ENCODE measurements at regions not wholly inside any gene's neighbourhood (a gene's known extent, or its start where the extent isn't known, plus 50 kb on each side); places are given as distances from the start of the nearest gene placed in this dataset.

- Histone ChIP-seq H2AFZ (no peak overlapping the region), H3K9me3 (ENCODE audit: control insufficient read depth, low read length) (no peaks in the 10 kb centered on the region), H3K9ac (no peak overlapping the region), H3K27ac (no peak overlapping the region), H3K36me3 (ENCODE audit: control insufficient read depth, insufficient read depth, low read length) (no peaks in the 10 kb centered on the region), H3K4me1 (no peaks in the 10 kb centered on the region), H3K79me2 (no peaks in the 10 kb centered on the region), H3K4me2 (ENCODE audit: low read length) (no peak overlapping the region), H3K27me3 (ENCODE audit: control insufficient read depth, insufficient read depth, low read length) (no peaks in the 10 kb centered on the region), H3K4me3 (ENCODE audit: low read depth, low read length) (no peak overlapping the region)
- TF ChIP-seq, protein P1, sequence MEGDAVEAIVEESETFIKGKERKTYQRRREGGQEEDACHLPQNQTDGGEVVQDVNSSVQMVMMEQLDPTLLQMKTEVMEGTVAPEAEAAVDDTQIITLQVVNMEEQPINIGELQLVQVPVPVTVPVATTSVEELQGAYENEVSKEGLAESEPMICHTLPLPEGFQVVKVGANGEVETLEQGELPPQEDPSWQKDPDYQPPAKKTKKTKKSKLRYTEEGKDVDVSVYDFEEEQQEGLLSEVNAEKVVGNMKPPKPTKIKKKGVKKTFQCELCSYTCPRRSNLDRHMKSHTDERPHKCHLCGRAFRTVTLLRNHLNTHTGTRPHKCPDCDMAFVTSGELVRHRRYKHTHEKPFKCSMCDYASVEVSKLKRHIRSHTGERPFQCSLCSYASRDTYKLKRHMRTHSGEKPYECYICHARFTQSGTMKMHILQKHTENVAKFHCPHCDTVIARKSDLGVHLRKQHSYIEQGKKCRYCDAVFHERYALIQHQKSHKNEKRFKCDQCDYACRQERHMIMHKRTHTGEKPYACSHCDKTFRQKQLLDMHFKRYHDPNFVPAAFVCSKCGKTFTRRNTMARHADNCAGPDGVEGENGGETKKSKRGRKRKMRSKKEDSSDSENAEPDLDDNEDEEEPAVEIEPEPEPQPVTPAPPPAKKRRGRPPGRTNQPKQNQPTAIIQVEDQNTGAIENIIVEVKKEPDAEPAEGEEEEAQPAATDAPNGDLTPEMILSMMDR (IDR thresholded peaks at IDR 0.05) = no peak
Observed at GRCh38 chr1:232204269-232204668, 425.7 kb downstream of the SIPA1L2 start.

- H3K9me3 ChIP-seq (ENCODE audit: control insufficient read depth, low read length) = no peaks in the 10 kb centered on the region
- no peaks in the 10 kb centered on the region for H3K79me2 ChIP-seq
- no peak overlapping the region for H3K9ac ChIP-seq
- no peak overlapping the region for H3K27ac ChIP-seq
- TF ChIP-seq, protein P1 (IDR thresholded peaks at IDR 0.05) = no peak
- no peaks in the 10 kb centered on the region for H3K27me3 ChIP-seq (ENCODE audit: control insufficient read depth, insufficient read depth, low read length)
- no peaks in the 10 kb centered on the region for H3K4me1 ChIP-seq
- H2AFZ ChIP-seq = no peak overlapping the region
- no peak overlapping the region for H3K4me2 ChIP-seq (ENCODE audit: low read length)
- no peak overlapping the region for H3K4me3 ChIP-seq (ENCODE audit: low read depth, low read length)
- no peaks in the 10 kb centered on the region for H3K36me3 ChIP-seq (ENCODE audit: control insufficient read depth, insufficient read depth, low read length)
Observed at GRCh38 chr1:232201024-232201423, 428.9 kb downstream of the SIPA1L2 start.

DNA sequence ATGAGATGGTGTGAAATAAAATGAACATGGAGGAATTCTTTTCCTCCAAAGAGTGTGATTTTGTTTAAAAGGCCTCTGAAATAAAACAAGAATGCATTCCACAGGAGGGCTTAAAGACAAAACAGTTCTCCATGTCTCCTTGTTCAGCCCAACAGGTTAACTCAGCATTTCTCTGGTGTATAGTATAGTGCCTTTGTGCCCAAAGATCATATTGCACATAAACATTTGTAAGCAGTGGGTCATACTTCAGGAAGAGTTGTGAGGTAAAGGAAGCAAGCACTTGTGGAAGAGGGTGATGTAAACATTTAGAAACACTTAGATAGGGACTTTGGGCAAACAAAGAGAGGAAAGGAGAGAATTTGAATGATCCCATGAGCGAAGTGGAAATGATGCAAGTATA lies 433.9 kb downstream of the SIPA1L2 start:
- H3K4me1 ChIP-seq = no peaks in the 10 kb centered on the region
- no peaks in the 10 kb centered on the region for H3K9me3 ChIP-seq (ENCODE audit: control insufficient read depth, low read length)
- TF ChIP-seq, protein P1 (IDR thresholded peaks at IDR 0.05) = no peak
- no peaks in the 10 kb centered on the region for H3K36me3 ChIP-seq (ENCODE audit: control insufficient read depth, insufficient read depth, low read length)
- H2AFZ ChIP-seq = no peak overlapping the region
- no peak overlapping the region for H3K4me2 ChIP-seq (ENCODE audit: low read length)
- no peaks in the 10 kb centered on the region for H3K79me2 ChIP-seq
- H3K27ac ChIP-seq = no peak overlapping the region
- H3K27me3 ChIP-seq (ENCODE audit: control insufficient read depth, insufficient read depth, low read length) = no peaks in the 10 kb centered on the region
- no peak overlapping the region for H3K9ac ChIP-seq
- H3K4me3 ChIP-seq (ENCODE audit: low read depth, low read length) = no peak overlapping the region

GRCh38 chr1:232194424-232194823 lies 435.5 kb downstream of the SIPA1L2 start:
- no peak overlapping the region for H3K4me3 ChIP-seq (ENCODE audit: low read depth, low read length)
- H3K9ac ChIP-seq = no peak overlapping the region
- TF ChIP-seq, protein P1 (IDR thresholded peaks at IDR 0.05) = no peak
- no peaks in the 10 kb centered on the region for H3K4me1 ChIP-seq
- no peaks in the 10 kb centered on the region for H3K27me3 ChIP-seq (ENCODE audit: control insufficient read depth, insufficient read depth, low read length)
- H3K9me3 ChIP-seq (ENCODE audit: control insufficient read depth, low read length) = no peaks in the 10 kb centered on the region
- H3K36me3 ChIP-seq (ENCODE audit: control insufficient read depth, insufficient read depth, low read length) = no peaks in the 10 kb centered on the region
- no peaks in the 10 kb centered on the region for H3K79me2 ChIP-seq
- no peak overlapping the region for H2AFZ ChIP-seq
- H3K4me2 ChIP-seq (ENCODE audit: low read length) = no peak overlapping the region
- no peak overlapping the region for H3K27ac ChIP-seq

DNA sequence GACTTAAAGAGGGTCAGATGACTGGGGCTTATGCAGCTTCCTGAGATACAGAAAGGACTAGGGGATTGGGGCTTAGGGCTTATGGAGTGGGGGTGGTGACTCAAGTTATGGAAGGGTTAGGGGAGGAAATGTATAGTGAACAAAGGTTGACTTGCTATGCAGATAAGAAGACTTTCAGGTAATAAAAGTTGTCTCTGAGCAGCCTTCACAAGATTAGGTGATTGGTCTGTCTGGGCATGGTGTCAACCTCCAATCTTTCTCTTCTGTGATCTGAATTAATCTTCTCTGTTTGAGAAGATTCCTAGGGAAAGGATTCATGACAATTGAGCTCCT lies 436.5 kb downstream of the SIPA1L2 start:
- Histone ChIP-seq H3K79me2 (no peaks in the 10 kb centered on the region), H3K36me3 (ENCODE audit: control insufficient read depth, insufficient read depth, low read length) (no peaks in the 10 kb centered on the region), H3K9me3 (ENCODE audit: control insufficient read depth, low read length) (no peaks in the 10 kb centered on the region), H3K27ac (no peak overlapping the region), H3K9ac (no peak overlapping the region), H3K4me1 (no peaks in the 10 kb centered on the region), H3K4me3 (ENCODE audit: low read depth, low read length) (no peak overlapping the region), H3K27me3 (ENCODE audit: control insufficient read depth, insufficient read depth, low read length) (no peaks in the 10 kb centered on the region), H2AFZ (no peak overlapping the region), H3K4me2 (ENCODE audit: low read length) (no peak overlapping the region)
- TF ChIP-seq, protein P1 (IDR thresholded peaks at IDR 0.05) = no peak
